GM21381 (cell line): ENCODE measurements at regions not wholly inside any gene's neighbourhood (a gene's known extent, or its start where the extent isn't known, plus 50 kb on each side); places are given as distances from the start of the nearest gene placed in this dataset.
A peak's percentile ranks its signal among the peaks of the same experiment; 100 is the strongest.
"Not testable (repeated sequence)": the region's sequence is repeated elsewhere in the genome, so short reads cannot be mapped to it uniquely, and the experiment has no call there.

Source experiments
- ATAC-seq: cut with Tn5 transposase; IDR thresholded peaks from one replicate; pipeline ENCODE4 v1.9.1; 2021; ENCODE audit warnings: mild to moderate bottlenecking, moderate library complexity; ENCODE audit not compliant: unreplicated experiment

- peak; percentile 96 for ATAC-seq
Observed at GRCh38 chr1:121097127-121097866, 86.8 kb downstream of the FAM72B start.

GRCh38 chr1:121097867-121098215 lies 86.3 kb downstream of the FAM72B start:
- not testable (repeated sequence) for ATAC-seq

GRCh38 chr1:121109025-121109424 lies 75.1 kb downstream of the FAM72B start:
- ATAC-seq = not testable (repeated sequence)

GRCh38 chr1:121116522-121117297 lies 67.4 kb downstream of the FAM72B start:
- ATAC-seq = not testable (repeated sequence)

GRCh38 chr1:121117298-121117611 lies 66.9 kb downstream of the FAM72B start:
- not testable (repeated sequence) for ATAC-seq

GRCh38 chr1:121117622-121118479 lies 66.3 kb downstream of the FAM72B start:
- ATAC-seq = not testable (repeated sequence)
